ENCODE measurements at regions not wholly inside any gene's neighbourhood (a gene's known extent, or its start where the extent isn't known, plus 50 kb on each side); places are given as distances from the start of the nearest gene placed in this dataset.

DNA sequence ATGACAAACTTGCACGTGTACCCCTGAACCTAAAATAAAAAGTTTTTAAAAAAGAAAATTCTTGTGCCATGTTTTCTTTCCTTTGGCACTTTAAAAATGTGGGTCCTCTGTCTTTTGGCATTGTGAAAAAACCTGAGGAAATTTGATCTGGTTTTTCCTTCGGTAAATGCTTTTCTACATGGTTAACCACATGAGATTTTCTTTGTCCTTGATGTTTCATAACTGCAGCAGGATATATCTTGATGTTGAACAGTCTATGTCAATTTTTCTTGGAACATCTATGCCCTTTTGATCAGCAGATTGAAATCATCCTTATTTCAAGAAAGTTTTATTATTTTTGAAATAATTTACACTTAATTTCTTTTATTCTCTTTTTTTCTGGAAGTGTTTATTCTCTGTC lies 109.1 kb downstream of the TMEM17 start:
- Histone ChIP-seq H3K9me1 (ENCODE audit: control insufficient read depth, insufficient read depth, low read length) (no peaks in the 10 kb centered on the region), H3K79me2 (ENCODE audit: control insufficient read depth, insufficient read depth, low read length) (no peaks in the 10 kb centered on the region), H3K4me1 (replicated peaks in 1 of 2; ENCODE audit: control insufficient read depth in 2 of 2, insufficient read depth in 2 of 2, low read length in 2 of 2) (no peaks in the 10 kb centered on the region; a peak in 2 of 5 replicates), H3K27ac (ENCODE audit: extremely low read depth, low read depth, low read length) (no peak overlapping the region), H3K27me3 (ENCODE audit: control insufficient read depth in 2 of 2, insufficient read depth in 2 of 2, low read length in 2 of 2) (no peaks in the 10 kb centered on the region), H3K9ac (ENCODE audit: insufficient read depth in 1 of 2, low read depth in 2 of 2, low read length in 2 of 2) (no peak overlapping the region), H3K9me3 (replicated peaks; ENCODE audit: control insufficient read depth, insufficient read depth, low read depth, low read length) (no peaks in the 10 kb centered on the region; the same call in 1 of the 2 replicates), H4K20me1 (replicated peaks; ENCODE audit: control insufficient read depth, insufficient read depth, low read length) (no peaks in the 10 kb centered on the region), H3K36me3 (ENCODE audit: control insufficient read depth, insufficient read depth, low read length) (no peaks in the 10 kb centered on the region), H3K4me2 (ENCODE audit: insufficient read depth, low read length) (no peak overlapping the region), H2AFZ (ENCODE audit: low read depth, low read length) (no peak overlapping the region), H3K4me3 (no peak overlapping the region)
- ChIA-PET CTCF (ENCODE audit: low intra/inter-chr PET ratio) (interaction anchor here (0.7 kb wide), 1 partner anchor 480 kb away, joined by 3 read pairs; no protein-coding TSS in a partner anchor), POLR2A (interaction anchor here (0.7 to 2.6 kb wide), 2 partner anchors 11 to 198 kb away, joined by 3 to 6 read pairs; no protein-coding TSS in a partner anchor)
- ATAC-seq (no peak), FAIRE-seq (no peak), DNase-seq (ENCODE audit: extremely low read depth in 1 of 4, low spot score in 3 of 4) (no peak)
- 35% methylated on average over 2 of the region's 2 CpGs for WGBS (ENCODE audit: insufficient coverage, low coverage, missing lambda C conversion rate)
- intact Hi-C loops (cut with micrococcal nuclease) (no loop called here), in situ Hi-C loops (cut with MboI) (no loop called here)
- BruUV-seq (replicated peaks) = no TSS peak
- TF ChIP-seq ZC3H11A (IDR thresholded peaks at IDR 0.05; ENCODE audit: low read depth, low read length) = no peak
- TF ChIP-seq BRD4 (IDR thresholded peaks at IDR 0.05) = no peak
- no peak for TF ChIP-seq PRPF4 (IDR thresholded peaks at IDR 0.05; ENCODE audit: insufficient read depth, low read depth, low read length, poor library complexity, severe bottlenecking)
- TF ChIP-seq, protein P1, sequence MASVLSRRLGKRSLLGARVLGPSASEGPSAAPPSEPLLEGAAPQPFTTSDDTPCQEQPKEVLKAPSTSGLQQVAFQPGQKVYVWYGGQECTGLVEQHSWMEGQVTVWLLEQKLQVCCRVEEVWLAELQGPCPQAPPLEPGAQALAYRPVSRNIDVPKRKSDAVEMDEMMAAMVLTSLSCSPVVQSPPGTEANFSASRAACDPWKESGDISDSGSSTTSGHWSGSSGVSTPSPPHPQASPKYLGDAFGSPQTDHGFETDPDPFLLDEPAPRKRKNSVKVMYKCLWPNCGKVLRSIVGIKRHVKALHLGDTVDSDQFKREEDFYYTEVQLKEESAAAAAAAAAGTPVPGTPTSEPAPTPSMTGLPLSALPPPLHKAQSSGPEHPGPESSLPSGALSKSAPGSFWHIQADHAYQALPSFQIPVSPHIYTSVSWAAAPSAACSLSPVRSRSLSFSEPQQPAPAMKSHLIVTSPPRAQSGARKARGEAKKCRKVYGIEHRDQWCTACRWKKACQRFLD (CRISPR knock-in tag; IDR thresholded peaks at IDR 0.05) = no peak
- TF ChIP-seq, protein P2, sequence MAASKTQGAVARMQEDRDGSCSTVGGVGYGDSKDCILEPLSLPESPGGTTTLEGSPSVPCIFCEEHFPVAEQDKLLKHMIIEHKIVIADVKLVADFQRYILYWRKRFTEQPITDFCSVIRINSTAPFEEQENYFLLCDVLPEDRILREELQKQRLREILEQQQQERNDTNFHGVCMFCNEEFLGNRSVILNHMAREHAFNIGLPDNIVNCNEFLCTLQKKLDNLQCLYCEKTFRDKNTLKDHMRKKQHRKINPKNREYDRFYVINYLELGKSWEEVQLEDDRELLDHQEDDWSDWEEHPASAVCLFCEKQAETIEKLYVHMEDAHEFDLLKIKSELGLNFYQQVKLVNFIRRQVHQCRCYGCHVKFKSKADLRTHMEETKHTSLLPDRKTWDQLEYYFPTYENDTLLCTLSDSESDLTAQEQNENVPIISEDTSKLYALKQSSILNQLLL (CRISPR knock-in tag; IDR thresholded peaks at IDR 0.05; ENCODE audit: borderline replicate concordance) = no peak
- TF ChIP-seq CCNT2 (IDR thresholded peaks at IDR 0.05; ENCODE audit: borderline replicate concordance, extremely low read depth, insufficient read length, low read depth, low read length) = no peak
- no peak for TF ChIP-seq ELF2 (CRISPR knock-in tag; IDR thresholded peaks at IDR 0.05)
- TF ChIP-seq CBFA2T2 (conservative IDR thresholded peaks at IDR 0.05) = no peak
- no peak for TF ChIP-seq HMGN3 (IDR thresholded peaks at IDR 0.05; ENCODE audit: borderline replicate concordance, extremely low read depth, insufficient read length, low read depth, low read length)
- TF ChIP-seq, protein P3, sequence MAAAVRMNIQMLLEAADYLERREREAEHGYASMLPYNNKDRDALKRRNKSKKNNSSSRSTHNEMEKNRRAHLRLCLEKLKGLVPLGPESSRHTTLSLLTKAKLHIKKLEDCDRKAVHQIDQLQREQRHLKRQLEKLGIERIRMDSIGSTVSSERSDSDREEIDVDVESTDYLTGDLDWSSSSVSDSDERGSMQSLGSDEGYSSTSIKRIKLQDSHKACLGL (CRISPR knock-in tag; IDR thresholded peaks at IDR 0.05; ENCODE audit: borderline replicate concordance, poor library complexity, severe bottlenecking) = no peak
